LNCaP clone FGC (cell line): ENCODE measurements at regions not wholly inside any gene's neighbourhood (a gene's known extent, or its start where the extent isn't known, plus 50 kb on each side); places are given as distances from the start of the nearest gene placed in this dataset.

Experiments used
- DNase-seq: peaks from one replicate; pipeline ENCODE4 v3.0.0-alpha.2; 2011; ENCODE audit warnings: low read depth
- H3K4me3 ChIP-seq: 2 replicates; pipeline ENCODE4 v1.5.1; 2011; ENCODE audit warnings: mild to moderate bottlenecking, low read depth, low read length, control low read depth
- TF ChIP-seq, protein P1 (sequence below): IDR thresholded peaks from 2 replicates; pipeline ENCODE4 v1.5.1; 2012; ENCODE audit warnings: mild to moderate bottlenecking; ENCODE audit not compliant: control insufficient read depth, insufficient read depth; ENCODE audit errors: extremely low read depth

GRCh38 chr10:54909165-54909564, 108.1 kb upstream of the PCDH15 start:
- no peak overlapping the region for H3K4me3 ChIP-seq
- TF ChIP-seq, protein P1, sequence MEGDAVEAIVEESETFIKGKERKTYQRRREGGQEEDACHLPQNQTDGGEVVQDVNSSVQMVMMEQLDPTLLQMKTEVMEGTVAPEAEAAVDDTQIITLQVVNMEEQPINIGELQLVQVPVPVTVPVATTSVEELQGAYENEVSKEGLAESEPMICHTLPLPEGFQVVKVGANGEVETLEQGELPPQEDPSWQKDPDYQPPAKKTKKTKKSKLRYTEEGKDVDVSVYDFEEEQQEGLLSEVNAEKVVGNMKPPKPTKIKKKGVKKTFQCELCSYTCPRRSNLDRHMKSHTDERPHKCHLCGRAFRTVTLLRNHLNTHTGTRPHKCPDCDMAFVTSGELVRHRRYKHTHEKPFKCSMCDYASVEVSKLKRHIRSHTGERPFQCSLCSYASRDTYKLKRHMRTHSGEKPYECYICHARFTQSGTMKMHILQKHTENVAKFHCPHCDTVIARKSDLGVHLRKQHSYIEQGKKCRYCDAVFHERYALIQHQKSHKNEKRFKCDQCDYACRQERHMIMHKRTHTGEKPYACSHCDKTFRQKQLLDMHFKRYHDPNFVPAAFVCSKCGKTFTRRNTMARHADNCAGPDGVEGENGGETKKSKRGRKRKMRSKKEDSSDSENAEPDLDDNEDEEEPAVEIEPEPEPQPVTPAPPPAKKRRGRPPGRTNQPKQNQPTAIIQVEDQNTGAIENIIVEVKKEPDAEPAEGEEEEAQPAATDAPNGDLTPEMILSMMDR: no peak
- DNase-seq: no peak

- TF ChIP-seq, protein P1: no peak
Measured at GRCh38 chr10:54908019-54908418, 107.0 kb upstream of the PCDH15 start.

DNA sequence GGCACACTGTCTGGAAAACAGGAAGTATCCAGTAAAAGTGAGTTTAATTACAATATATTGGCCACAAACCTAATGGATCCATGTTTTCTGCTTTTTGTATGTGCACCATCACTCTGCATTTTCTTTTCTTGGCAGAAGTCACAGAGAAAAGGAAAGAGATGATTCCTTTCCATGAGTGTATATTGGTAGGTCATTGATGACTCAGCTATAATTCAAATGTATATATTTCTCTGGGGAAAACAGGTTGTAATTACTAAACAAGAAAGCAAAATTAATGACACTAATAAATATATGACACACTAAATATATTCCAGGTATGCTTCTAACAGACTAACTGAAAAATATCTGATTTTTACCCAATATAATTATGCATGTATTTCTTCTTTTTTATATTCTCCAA, 105.9 kb upstream of the PCDH15 start:
- DNase-seq: no peak
- TF ChIP-seq, protein P1: no peak
- H3K4me3 ChIP-seq: no peak overlapping the region

More at GRCh38 chr10:54908019-54908418, 107.0 kb upstream of the PCDH15 start:
- no peak overlapping the region for H3K4me3 ChIP-seq
- DNase-seq: no peak

DNA sequence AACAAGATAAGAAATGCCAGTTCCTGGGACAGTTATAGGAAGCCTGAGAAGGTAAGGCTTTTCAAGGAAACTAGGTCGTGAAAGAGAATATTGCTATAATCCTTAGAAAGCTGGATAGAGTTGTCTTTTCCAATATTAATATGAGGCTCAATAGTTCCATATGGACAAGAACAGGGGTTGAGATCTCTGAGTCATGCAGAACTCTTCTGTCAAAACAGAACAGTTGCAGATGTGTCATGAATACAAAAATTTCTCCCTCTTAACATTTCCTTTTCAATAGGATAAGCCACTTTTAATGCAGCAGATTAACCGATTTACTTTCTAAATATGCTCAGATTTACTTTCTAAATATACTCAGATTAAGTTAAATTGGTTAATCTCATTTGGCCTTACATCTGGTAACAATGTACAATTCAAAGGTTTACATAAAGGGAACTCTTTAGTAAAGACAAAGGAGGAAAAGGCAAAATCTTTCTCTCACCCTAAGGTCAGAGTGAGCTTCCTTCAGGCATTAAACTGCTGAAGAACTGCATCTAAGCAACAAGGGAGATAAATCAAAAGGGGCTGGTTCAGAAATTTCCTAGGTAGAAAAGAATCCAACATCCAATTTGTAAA, 104.7 kb upstream of the PCDH15 start:
- H3K4me3 ChIP-seq: no peak overlapping the region
- TF ChIP-seq, protein P1: no peak
- no peak for DNase-seq

DNA sequence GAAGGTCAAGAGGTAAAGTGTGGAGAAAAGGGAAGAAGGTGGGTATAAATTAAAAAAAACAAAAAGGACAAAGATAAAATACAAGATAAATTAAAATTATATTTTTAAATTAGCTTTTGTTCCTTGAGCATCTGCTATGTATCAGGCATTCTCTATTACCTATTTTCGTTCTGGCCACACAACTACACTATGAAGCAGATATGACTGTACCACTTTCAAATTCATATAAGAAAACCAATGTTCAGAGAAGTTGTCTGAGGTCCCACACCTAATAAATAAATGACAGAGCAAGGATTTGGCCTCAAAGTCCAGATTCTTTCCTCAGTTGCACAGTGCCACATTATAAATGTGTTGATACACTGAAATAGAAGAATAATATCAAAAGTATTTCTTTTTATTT, 103.8 kb upstream of the PCDH15 start:
- H3K4me3 ChIP-seq: no peak overlapping the region
- DNase-seq: no peak
- TF ChIP-seq, protein P1: no peak

GRCh38 chr10:54903745-54904144, 102.7 kb upstream of the PCDH15 start:
- no peak overlapping the region for H3K4me3 ChIP-seq
- no peak for DNase-seq
- TF ChIP-seq, protein P1: no peak

DNA sequence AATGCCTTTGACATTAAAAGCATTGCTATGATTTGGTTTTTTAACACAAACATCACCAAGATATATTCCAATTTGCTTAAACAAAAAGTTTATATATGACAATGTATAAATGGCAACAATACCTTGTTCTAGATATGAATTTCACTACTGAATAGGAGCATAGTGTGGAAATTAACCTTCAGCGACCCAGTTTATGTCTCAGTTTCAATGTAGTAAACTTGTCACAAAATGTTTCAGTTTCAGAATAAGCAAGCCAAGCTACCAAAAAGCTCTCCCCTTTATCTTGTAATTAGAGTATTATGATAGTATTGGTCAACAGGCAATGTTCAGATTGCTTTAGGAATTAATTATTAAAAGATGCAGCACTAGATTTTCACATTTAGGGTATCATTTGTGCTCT, 99.6 kb upstream of the PCDH15 start:
- TF ChIP-seq, protein P1: no peak
- DNase-seq: no peak
- no peak overlapping the region for H3K4me3 ChIP-seq
